GM08714 (cell line): ENCODE measurements at regions not wholly inside any gene's neighbourhood (a gene's known extent, or its start where the extent isn't known, plus 50 kb on each side); places are given as distances from the start of the nearest gene placed in this dataset.

Source experiments
- H3K4me3 ChIP-seq: fragments of 200-500 bp; sonication (Bioruptor generic); 2 replicates; pipeline ENCODE4 v1.5.1; 2014; ENCODE audit warnings: mild to moderate bottlenecking, low read length, inconsistent platforms
- ZNF274 ChIP-seq: IDR thresholded peaks from 2 replicates; pipeline ENCODE4 v1.6.1; 2012; ENCODE audit warnings: mild to moderate bottlenecking, low read depth, low read length

- H3K4me3 ChIP-seq = no peak overlapping the region
- no peak for TF ChIP-seq ZNF274
Measured at GRCh38 chr9:13904746-13905145, 409.2 kb downstream of the NFIB start.

GRCh38 chr9:13904311-13904710 is 409.6 kb downstream of the NFIB start:
- no peak overlapping the region for H3K4me3 ChIP-seq
- no peak for TF ChIP-seq ZNF274

GRCh38 chr9:13902286-13903066 is 411.5 kb downstream of the NFIB start:
- H3K4me3 ChIP-seq = no peak overlapping the region
- no peak for TF ChIP-seq ZNF274

GRCh38 chr9:13901176-13901575 is 412.8 kb downstream of the NFIB start:
- TF ChIP-seq ZNF274 = no peak
- H3K4me3 ChIP-seq = no peak overlapping the region

- TF ChIP-seq ZNF274 = no peak
- H3K4me3 ChIP-seq = no peak overlapping the region
Measured at GRCh38 chr9:13900449-13900848, 413.5 kb downstream of the NFIB start.

- no peak overlapping the region for H3K4me3 ChIP-seq
- no peak for TF ChIP-seq ZNF274
Measured at GRCh38 chr9:13899924-13900323, 414.0 kb downstream of the NFIB start.

- H3K4me3 ChIP-seq = no peak overlapping the region
- TF ChIP-seq ZNF274 = no peak
Measured at GRCh38 chr9:13898957-13899356, 415.0 kb downstream of the NFIB start.

GRCh38 chr9:13896922-13897835 is 416.8 kb downstream of the NFIB start:
- TF ChIP-seq ZNF274 = no peak
- H3K4me3 ChIP-seq = no peak overlapping the region

GRCh38 chr9:13896047-13896446 is 417.9 kb downstream of the NFIB start:
- no peak for TF ChIP-seq ZNF274
- H3K4me3 ChIP-seq = no peak overlapping the region

GRCh38 chr9:13885258-13885657 is 428.7 kb downstream of the NFIB start:
- no peak overlapping the region for H3K4me3 ChIP-seq
- TF ChIP-seq ZNF274 = no peak

GRCh38 chr9:13879981-13880380 is 434.0 kb downstream of the NFIB start:
- no peak overlapping the region for H3K4me3 ChIP-seq
- TF ChIP-seq ZNF274 = no peak

GRCh38 chr9:13879011-13879410 is 434.9 kb downstream of the NFIB start:
- TF ChIP-seq ZNF274 = no peak
- H3K4me3 ChIP-seq = no peak overlapping the region

- TF ChIP-seq ZNF274 = no peak
- H3K4me3 ChIP-seq = no peak overlapping the region
Measured at GRCh38 chr9:13878241-13878711, 435.7 kb downstream of the NFIB start.

GRCh38 chr9:13876741-13877140 is 437.2 kb downstream of the NFIB start:
- H3K4me3 ChIP-seq = no peak overlapping the region
- no peak for TF ChIP-seq ZNF274

- H3K4me3 ChIP-seq = no peak overlapping the region
- TF ChIP-seq ZNF274 = no peak
Measured at GRCh38 chr9:13873203-13873602, 440.7 kb downstream of the NFIB start.
